ENCODE measurements at regions not wholly inside any gene's neighbourhood (a gene's known extent, or its start where the extent isn't known, plus 50 kb on each side); places are given as distances from the start of the nearest gene placed in this dataset.
"Not testable (repeated sequence)": the region's sequence is repeated elsewhere in the genome, so short reads cannot be mapped to it uniquely, and the experiment has no call there.

GRCh38 chr14:105894125-105894977 is 368.0 kb downstream of the TMEM121 start:
- no peak for DNase-seq (ENCODE audit: low read depth, low spot score)
- no peak overlapping the region for H3K4me3 ChIP-seq (ENCODE audit: low read length)

GRCh38 chr14:105894978-105895881 is 368.8 kb downstream of the TMEM121 start:
- no peak overlapping the region for H3K4me3 ChIP-seq (ENCODE audit: low read length)
- DNase-seq (ENCODE audit: low read depth, low spot score) = no peak

DNA sequence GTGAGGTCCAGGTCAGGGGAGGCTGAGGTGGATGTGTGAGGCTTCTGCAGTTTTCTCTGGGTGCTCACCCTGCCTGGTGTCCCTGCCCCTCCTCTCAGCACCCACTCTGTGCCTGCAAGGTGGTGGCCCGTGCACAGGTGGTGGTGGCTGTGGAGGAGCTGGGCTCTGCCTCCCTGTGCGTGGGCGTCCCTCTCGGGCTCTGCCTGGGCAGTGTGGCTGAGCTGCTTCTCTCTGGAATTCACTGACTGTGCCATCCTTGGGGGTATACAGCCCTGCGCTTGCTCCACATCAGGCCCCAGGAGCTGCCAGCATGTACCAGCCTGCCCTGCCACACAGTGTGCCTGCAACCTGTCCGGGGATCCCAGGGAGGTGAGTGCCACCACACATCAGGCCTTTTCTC is 369.8 kb downstream of the TMEM121 start:
- not testable (repeated sequence) for DNase-seq (ENCODE audit: low read depth, low spot score); H3K4me3 ChIP-seq (ENCODE audit: low read length)

GRCh38 chr14:105896961-105897724 is 370.8 kb downstream of the TMEM121 start:
- not testable (repeated sequence) for H3K4me3 ChIP-seq (ENCODE audit: low read length); DNase-seq (ENCODE audit: low read depth, low spot score)

DNA sequence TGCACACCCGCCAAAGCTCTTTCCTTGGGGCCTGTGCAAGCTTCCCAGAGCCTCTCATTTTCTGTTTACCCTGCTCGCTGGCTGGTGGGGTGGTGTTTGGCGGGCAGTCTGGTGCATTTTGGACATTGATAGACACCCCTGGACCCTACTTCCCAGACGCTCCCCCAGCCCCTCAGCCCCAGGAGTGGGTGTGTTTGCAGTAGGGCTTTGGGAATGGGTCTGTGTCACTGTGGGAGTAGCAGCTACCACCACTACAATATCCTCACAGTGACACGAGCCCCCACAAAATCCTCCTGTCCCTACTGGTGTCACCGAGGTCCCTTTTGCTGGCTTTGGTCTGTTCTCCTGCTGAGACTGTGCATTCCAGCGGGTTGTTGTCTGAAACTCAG is 371.3 kb downstream of the TMEM121 start:
- H3K4me3 ChIP-seq (ENCODE audit: low read length) = no peak overlapping the region

DNA sequence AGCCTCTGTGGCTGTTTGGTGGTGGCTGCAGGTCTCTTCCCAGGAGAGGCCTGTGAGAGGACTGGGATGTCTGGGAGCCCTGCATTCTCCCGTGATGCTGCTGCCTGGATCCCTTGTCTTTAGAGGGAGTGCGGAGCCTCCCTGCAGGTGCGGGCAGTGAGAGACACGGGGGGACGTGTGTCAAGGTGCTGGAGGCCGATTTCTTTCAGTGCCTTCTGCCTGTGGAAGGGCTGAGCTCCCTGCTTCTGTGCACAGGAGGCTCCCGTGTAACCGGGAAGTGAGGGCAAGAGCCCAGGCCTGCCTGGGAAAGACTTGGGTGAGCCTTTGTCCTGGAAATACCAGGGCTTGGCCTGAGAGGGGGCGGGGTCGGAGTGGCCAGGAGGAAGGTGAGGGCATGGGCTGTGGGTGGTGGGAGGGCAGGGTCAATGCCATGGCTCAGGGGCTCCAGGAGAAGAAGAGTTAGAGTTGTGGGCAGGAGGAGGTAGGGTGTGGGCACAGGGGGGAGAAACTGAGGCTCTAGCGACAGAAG is 372.2 kb downstream of the TMEM121 start:
- no peak for DNase-seq (ENCODE audit: low read depth, low spot score)
- H3K4me3 ChIP-seq (ENCODE audit: low read length) = no peak overlapping the region

More for the DNA sequence above, 371.3 kb downstream of the TMEM121 start:
- no peak for DNase-seq (ENCODE audit: low read depth, low spot score)

- H3K4me3 ChIP-seq (ENCODE audit: low read length) = no peak overlapping the region; the same call in 1 of the 2 replicates
- DNase-seq (ENCODE audit: low read depth, low spot score) = no peak
These were observed 372.8 kb downstream of the TMEM121 start for GRCh38 chr14:105899071-105899641.

- no peak for DNase-seq (ENCODE audit: low read depth, low spot score)
- H3K4me3 ChIP-seq (ENCODE audit: low read length) = no peak overlapping the region
These were observed 373.4 kb downstream of the TMEM121 start for GRCh38 chr14:105899657-105900397.

- DNase-seq (ENCODE audit: low read depth, low spot score) = no peak
- H3K4me3 ChIP-seq (ENCODE audit: low read length) = no peak overlapping the region
These were observed 374.2 kb downstream of the TMEM121 start for GRCh38 chr14:105900398-105901160.

GRCh38 chr14:105901226-105901625 is 374.8 kb downstream of the TMEM121 start:
- H3K4me3 ChIP-seq (ENCODE audit: low read length) = no peak overlapping the region
- DNase-seq (ENCODE audit: low read depth, low spot score) = no peak

DNA sequence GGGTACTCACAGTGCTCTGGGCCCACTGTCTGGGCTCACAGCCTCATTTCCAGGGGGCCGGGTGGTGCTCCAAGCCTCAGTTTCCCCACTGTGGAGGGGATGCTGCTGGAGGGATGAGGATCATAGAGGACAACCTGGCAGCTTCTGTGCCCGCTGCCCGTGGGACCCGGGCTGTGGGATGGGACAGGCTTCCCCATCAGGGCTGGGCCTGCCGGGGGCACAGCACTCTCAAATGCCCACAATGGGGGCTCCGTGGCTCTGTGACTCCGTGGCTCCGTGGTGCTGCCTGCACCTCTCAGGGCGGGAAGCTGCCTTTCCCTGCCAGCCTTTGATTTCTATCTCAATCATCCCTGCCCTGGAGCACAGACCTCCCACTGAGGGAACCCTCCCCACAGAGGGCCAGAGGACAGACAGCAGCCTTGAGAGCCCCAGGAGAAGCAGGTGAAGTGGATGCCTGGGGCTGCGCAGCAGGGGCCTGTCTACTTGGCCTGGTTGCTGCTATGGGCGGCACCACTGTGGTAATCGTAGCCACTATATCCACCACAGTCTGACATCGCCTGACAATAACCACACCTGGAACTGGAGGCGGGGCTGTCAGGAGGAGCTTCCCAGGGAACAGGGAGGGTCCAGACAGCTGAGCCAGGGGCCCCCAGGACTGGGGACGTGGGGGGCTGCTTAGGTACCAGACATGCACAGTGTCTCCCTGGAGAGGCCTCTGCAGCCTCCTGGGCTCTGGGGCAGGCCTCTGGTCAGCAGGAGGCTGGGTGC is 375.9 kb downstream of the TMEM121 start:
- no peak for DNase-seq (ENCODE audit: low read depth, low spot score)
- no peak overlapping the region for H3K4me3 ChIP-seq (ENCODE audit: low read length)

DNA sequence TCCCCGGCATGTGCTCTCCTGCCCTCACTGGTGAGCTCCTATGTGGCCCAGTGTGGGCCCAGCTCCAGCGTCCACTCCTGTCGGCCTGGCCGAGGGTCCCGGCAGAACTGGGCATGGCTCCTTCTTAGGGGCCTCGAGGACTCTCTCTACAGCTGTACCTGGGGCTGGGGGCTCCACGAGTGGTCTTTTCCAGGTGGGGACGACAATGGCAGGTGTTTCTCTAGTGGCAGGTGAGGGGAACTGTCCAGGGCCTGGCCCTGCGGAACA is 376.4 kb downstream of the TMEM121 start:
- not testable (repeated sequence) for DNase-seq (ENCODE audit: low read depth, low spot score); H3K4me3 ChIP-seq (ENCODE audit: low read length)

GRCh38 chr14:105903971-105904370 is 377.6 kb downstream of the TMEM121 start:
- DNase-seq (ENCODE audit: low read depth, low spot score) = no peak
- no peak overlapping the region for H3K4me3 ChIP-seq (ENCODE audit: low read length)

- no peak overlapping the region for H3K4me3 ChIP-seq (ENCODE audit: low read length)
These were observed 378.0 kb downstream of the TMEM121 start for GRCh38 chr14:105904379-105904778.

DNA sequence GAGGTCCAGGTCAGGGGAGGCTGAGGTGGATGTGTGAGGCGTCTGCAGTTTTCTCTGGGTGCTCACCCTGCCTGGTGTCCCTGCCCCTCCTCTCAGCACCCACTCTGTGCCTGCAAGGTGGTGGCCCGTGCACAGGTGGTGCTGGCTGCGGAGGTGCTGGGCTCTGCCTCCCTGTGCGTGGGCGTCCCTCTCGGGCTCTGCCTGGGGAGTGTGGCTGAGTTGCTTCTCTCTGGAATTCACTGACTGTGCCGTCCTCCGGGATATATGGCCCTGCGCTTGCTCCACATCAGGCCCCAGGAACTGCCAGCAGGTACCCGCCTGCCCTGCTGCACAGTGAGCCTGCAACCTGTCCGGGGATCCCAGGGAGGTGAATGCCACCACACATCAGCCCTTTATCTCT is 379.1 kb downstream of the TMEM121 start:
- DNase-seq (ENCODE audit: low read depth, low spot score) = no peak
- no peak overlapping the region for H3K4me3 ChIP-seq (ENCODE audit: low read length)

More at GRCh38 chr14:105904379-105904778, 378.0 kb downstream of the TMEM121 start:
- no peak for DNase-seq (ENCODE audit: low read depth, low spot score)

DNA sequence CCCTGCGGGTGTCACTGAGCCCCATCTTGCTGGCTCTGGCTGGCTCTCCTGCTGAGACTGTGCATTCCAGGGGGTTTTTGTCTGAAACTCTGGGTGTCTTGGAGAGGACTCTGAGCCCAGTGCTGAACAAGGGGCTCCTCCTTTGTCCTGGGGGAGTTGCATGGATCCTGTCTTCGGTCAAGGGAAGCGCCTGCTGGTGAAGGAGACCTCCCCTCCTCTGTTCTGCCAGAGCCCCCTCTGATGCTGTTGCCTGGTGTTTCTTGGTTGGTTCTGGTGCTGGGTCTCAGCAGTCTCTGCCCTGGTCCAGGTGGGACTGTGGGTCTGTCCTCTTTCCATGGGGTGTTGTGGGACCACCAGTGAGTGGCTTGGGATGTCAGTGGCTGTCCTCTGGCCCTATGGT is 380.9 kb downstream of the TMEM121 start:
- no peak for DNase-seq (ENCODE audit: low read depth, low spot score)
- no peak overlapping the region for H3K4me3 ChIP-seq (ENCODE audit: low read length)

GRCh38 chr14:105908006-105908405 is 381.6 kb downstream of the TMEM121 start:
- no peak for DNase-seq (ENCODE audit: low read depth, low spot score)
- H3K4me3 ChIP-seq (ENCODE audit: low read length) = no peak overlapping the region

All from Jurkat, Clone E6-1 (cell line).